ENCODE measurements at regions not wholly inside any gene's neighbourhood (a gene's known extent, or its start where the extent isn't known, plus 50 kb on each side); places are given as distances from the start of the nearest gene placed in this dataset.

- ATAC-seq (ENCODE audit: insufficient read depth, low read depth) = no peak
- Histone ChIP-seq H3K79me2 (ENCODE audit: insufficient read depth, low read length) (no peaks in the 10 kb centered on the region), H3K9ac (ENCODE audit: low read depth, low read length) (no peak overlapping the region), H4K20me1 (ENCODE audit: insufficient read depth, low read length) (no peaks in the 10 kb centered on the region), H3K27ac (ENCODE audit: low read length) (no peak overlapping the region), H3K36me3 (ENCODE audit: insufficient read depth, low read length) (no peaks in the 10 kb centered on the region), H3K27me3 (ENCODE audit: insufficient read depth, low read length, poor library complexity) (no peaks in the 10 kb centered on the region), H3K9me3 (ENCODE audit: insufficient read depth, low read length, severe bottlenecking) (no peaks in the 10 kb centered on the region), H3K4me1 (ENCODE audit: insufficient read depth, low read length) (peaks cover 3% of the 10 kb centered on the region; the same call in 1 of the 2 replicates), H2AFZ (ENCODE audit: low read depth, low read length) (no peak overlapping the region), H3K4me2 (ENCODE audit: insufficient read depth, low read length) (no peak overlapping the region), H3K4me3 (ENCODE audit: low read depth in 1 of 2, low read length in 2 of 2) (no peak overlapping the region)
- no peak for TF ChIP-seq EZH2 (IDR thresholded peaks at IDR 0.05; ENCODE audit: borderline replicate concordance, low read depth, low read length, severe bottlenecking)
- TF ChIP-seq, protein P1, sequence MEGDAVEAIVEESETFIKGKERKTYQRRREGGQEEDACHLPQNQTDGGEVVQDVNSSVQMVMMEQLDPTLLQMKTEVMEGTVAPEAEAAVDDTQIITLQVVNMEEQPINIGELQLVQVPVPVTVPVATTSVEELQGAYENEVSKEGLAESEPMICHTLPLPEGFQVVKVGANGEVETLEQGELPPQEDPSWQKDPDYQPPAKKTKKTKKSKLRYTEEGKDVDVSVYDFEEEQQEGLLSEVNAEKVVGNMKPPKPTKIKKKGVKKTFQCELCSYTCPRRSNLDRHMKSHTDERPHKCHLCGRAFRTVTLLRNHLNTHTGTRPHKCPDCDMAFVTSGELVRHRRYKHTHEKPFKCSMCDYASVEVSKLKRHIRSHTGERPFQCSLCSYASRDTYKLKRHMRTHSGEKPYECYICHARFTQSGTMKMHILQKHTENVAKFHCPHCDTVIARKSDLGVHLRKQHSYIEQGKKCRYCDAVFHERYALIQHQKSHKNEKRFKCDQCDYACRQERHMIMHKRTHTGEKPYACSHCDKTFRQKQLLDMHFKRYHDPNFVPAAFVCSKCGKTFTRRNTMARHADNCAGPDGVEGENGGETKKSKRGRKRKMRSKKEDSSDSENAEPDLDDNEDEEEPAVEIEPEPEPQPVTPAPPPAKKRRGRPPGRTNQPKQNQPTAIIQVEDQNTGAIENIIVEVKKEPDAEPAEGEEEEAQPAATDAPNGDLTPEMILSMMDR (IDR thresholded peaks at IDR 0.05; ENCODE audit: borderline replicate concordance, extremely low read depth, low read length, poor library complexity, severe bottlenecking) = no peak
- DNase-seq = no peak
Observed at GRCh38 chr1:199303035-199303434, 664.2 kb downstream of the PTPRC start.

- no peak for ATAC-seq (ENCODE audit: insufficient read depth, low read depth)
- Histone ChIP-seq H2AFZ (ENCODE audit: low read depth, low read length) (no peak overlapping the region), H3K9me3 (ENCODE audit: insufficient read depth, low read length, severe bottlenecking) (no peaks in the 10 kb centered on the region), H3K4me3 (ENCODE audit: low read depth in 1 of 2, low read length in 2 of 2) (no peak overlapping the region), H3K4me1 (ENCODE audit: insufficient read depth, low read length) (peaks cover 3% of the 10 kb centered on the region; the same call in 1 of the 2 replicates), H3K79me2 (ENCODE audit: insufficient read depth, low read length) (no peaks in the 10 kb centered on the region), H3K36me3 (ENCODE audit: insufficient read depth, low read length) (no peaks in the 10 kb centered on the region), H3K4me2 (ENCODE audit: insufficient read depth, low read length) (no peak overlapping the region), H3K9ac (ENCODE audit: low read depth, low read length) (no peak overlapping the region), H4K20me1 (ENCODE audit: insufficient read depth, low read length) (no peaks in the 10 kb centered on the region), H3K27ac (ENCODE audit: low read length) (no peak overlapping the region), H3K27me3 (ENCODE audit: insufficient read depth, low read length, poor library complexity) (no peaks in the 10 kb centered on the region)
- TF ChIP-seq EZH2 (IDR thresholded peaks at IDR 0.05; ENCODE audit: borderline replicate concordance, low read depth, low read length, severe bottlenecking) = no peak
- TF ChIP-seq, protein P1 (IDR thresholded peaks at IDR 0.05; ENCODE audit: borderline replicate concordance, extremely low read depth, low read length, poor library complexity, severe bottlenecking) = no peak
- DNase-seq = no peak
Observed at GRCh38 chr1:199305053-199305452, 666.2 kb downstream of the PTPRC start.

GRCh38 chr1:199307496-199308264 is 668.8 kb downstream of the PTPRC start:
- no peak overlapping the region for H2AFZ ChIP-seq (ENCODE audit: low read depth, low read length)
- no peaks in the 10 kb centered on the region for H3K79me2 ChIP-seq (ENCODE audit: insufficient read depth, low read length)
- no peaks in the 10 kb centered on the region for H3K36me3 ChIP-seq (ENCODE audit: insufficient read depth, low read length)
- no peak overlapping the region for H3K9ac ChIP-seq (ENCODE audit: low read depth, low read length)
- no peak overlapping the region for H3K4me2 ChIP-seq (ENCODE audit: insufficient read depth, low read length)
- H3K9me3 ChIP-seq (ENCODE audit: insufficient read depth, low read length, severe bottlenecking) = no peaks in the 10 kb centered on the region
- H3K27ac ChIP-seq (ENCODE audit: low read length) = no peak overlapping the region
- peaks cover 17% of the 10 kb centered on the region for H3K4me1 ChIP-seq (ENCODE audit: insufficient read depth, low read length)
- no peaks in the 10 kb centered on the region for H3K27me3 ChIP-seq (ENCODE audit: insufficient read depth, low read length, poor library complexity)
- no peak for TF ChIP-seq EZH2 (IDR thresholded peaks at IDR 0.05; ENCODE audit: borderline replicate concordance, low read depth, low read length, severe bottlenecking)
- TF ChIP-seq, protein P1 (IDR thresholded peaks at IDR 0.05; ENCODE audit: borderline replicate concordance, extremely low read depth, low read length, poor library complexity, severe bottlenecking) = no peak
- H4K20me1 ChIP-seq (ENCODE audit: insufficient read depth, low read length) = no peaks in the 10 kb centered on the region
- DNase-seq (no peak), ATAC-seq (ENCODE audit: insufficient read depth, low read depth) (no peak)
- H3K4me3 ChIP-seq (ENCODE audit: low read depth in 1 of 2, low read length in 2 of 2) = no peak overlapping the region

Measured in DND-41 (cell line).